Panc1 (cell line): ENCODE measurements at regions not wholly inside any gene's neighbourhood (a gene's known extent, or its start where the extent isn't known, plus 50 kb on each side); places are given as distances from the start of the nearest gene placed in this dataset.

Source experiments
- ATAC-seq: fragments of 200-7000 bp; cut with Tn5 transposase; 2 replicates; pipeline ENCODE4 v1.9.1; 2020; ENCODE audit warnings: mild to moderate bottlenecking, moderate library complexity
- BruUV-seq: library from RNA; stranded (reverse); fragments of 400-500 nt; replicated peaks from 2 replicates; lab custom pipeline; 2021; lab: Mats Ljungman, UMichigan
- CTCF ChIA-PET: fragments of 300-600 bp; sonication (Branson Sonifier 250); formaldehyde crosslinking; loops from one replicate; lab custom pipeline; 2022; ENCODE audit warnings: antibody characterized with exemption; lab: Charles Lee
- POLR2A ChIA-PET: fragments of 300-600 bp; sonication (Branson Sonifier 250); formaldehyde crosslinking; loops from one replicate; lab custom pipeline; 2022; ENCODE audit warnings: antibody characterized with exemption; lab: Charles Lee
- DNase-seq: peaks from one replicate; pipeline ENCODE4 v3.0.0-alpha.2; 2010; ENCODE audit warnings: low read depth, low spot score
- H3K27ac ChIP-seq: 2 replicates; pipeline ENCODE4 v1.5.1; 2011; ENCODE audit warnings: mild to moderate bottlenecking, low read length, inconsistent platforms
- H3K27me3 ChIP-seq: fragments of 200-500 bp; sonication (Bioruptor generic); 2 replicates; pipeline ENCODE4 v1.6.0; 2014; ENCODE audit warnings: low read length, inconsistent platforms; ENCODE audit not compliant: control insufficient read depth, insufficient read depth
- H3K36me3 ChIP-seq: fragments of 200-500 bp; sonication (Bioruptor generic); 2 replicates; pipeline ENCODE4 v1.5.1; 2014; ENCODE audit warnings: inconsistent platforms, mild to moderate bottlenecking, low read length, moderate library complexity; ENCODE audit not compliant: control insufficient read depth, insufficient read depth
- H3K4me1 ChIP-seq: 2 replicates; pipeline ENCODE4 v1.5.1; 2011; ENCODE audit warnings: inconsistent platforms, mild to moderate bottlenecking, low read length, moderate library complexity; ENCODE audit not compliant: control insufficient read depth, insufficient read depth
- H3K4me3 ChIP-seq, 2 experiments: 2 replicates each; pipeline ENCODE4 v1.5.1; 2011 to 2012; ENCODE audit warnings: low read depth in 2 of 2, low read length in 2 of 2, mild to moderate bottlenecking in 2 of 2, inconsistent platforms in 1 of 2, moderate library complexity in 1 of 2
- H3K9me3 ChIP-seq: fragments of 200-500 bp; sonication (Bioruptor generic); 2 replicates; pipeline ENCODE4 v1.5.1; 2014; ENCODE audit warnings: low read depth, mild to moderate bottlenecking, inconsistent platforms, low read length, moderate library complexity; ENCODE audit not compliant: control insufficient read depth, insufficient read depth
- POLR2AphosphoS5 ChIP-seq: IDR thresholded peaks from 2 replicates; pipeline ENCODE4 v1.6.1; 2012; ENCODE audit warnings: mild to moderate bottlenecking, low read depth, low read length, moderate library complexity
- REST ChIP-seq, 2 experiments: IDR thresholded peaks; 2 replicates each; pipeline ENCODE4 v1.6.1; 2011 to 2012; ENCODE audit warnings: low read depth in 2 of 2, control low read depth in 1 of 2, low read length in 1 of 2, mild to moderate bottlenecking in 1 of 2, moderate library complexity in 1 of 2; ENCODE audit not compliant: insufficient read depth in 1 of 2
- SIN3A ChIP-seq: IDR thresholded peaks from 2 replicates; pipeline ENCODE4 v1.6.1; 2012; ENCODE audit warnings: low read depth, mild to moderate bottlenecking, low read length, moderate library complexity, borderline replicate concordance; ENCODE audit not compliant: insufficient read depth
- TCF7L2 ChIP-seq: IDR thresholded peaks from 2 replicates; pipeline ENCODE4 v1.6.1; 2011; ENCODE audit warnings: mild to moderate bottlenecking, low read depth, low read length, inconsistent platforms
- in situ Hi-C: cut with HindIII; loops from 2 replicates; pipeline ENCODE4 v1.10.0; 2016; ENCODE audit warnings: low sequenced_read_pairs, low pct_unique_long_range_greater_than_20kb
- intact Hi-C: fragments of 100-400 bp; cut with micrococcal nuclease; formaldehyde crosslinking; loops from one replicate; pipeline ENCODE4 v1.10.0; 2022; ENCODE audit not compliant: unreplicated experiment
- TF ChIP-seq, protein P1 (sequence below): fragments of 450-650 bp; IDR thresholded peaks from 2 replicates; pipeline ENCODE4 v1.5.1; 2017; ENCODE audit warnings: mild to moderate bottlenecking

- no peaks in the 10 kb centered on the region for H3K36me3 ChIP-seq
- ChIA-PET CTCF (no interaction called here), POLR2A (no interaction called here)
- no peak for DNase-seq
- in situ Hi-C loops, result no loop called here
- ATAC-seq, result no peak
- no peaks in the 10 kb centered on the region for H3K27me3 ChIP-seq
- no peaks in the 10 kb centered on the region for H3K9me3 ChIP-seq
- H3K27ac ChIP-seq, result no peak overlapping the region
- TF ChIP-seq REST (IDR thresholded peaks at IDR 0.05; ENCODE audit: insufficient read depth in 1 of 2, low read depth in 2 of 2, low read length in 1 of 2), result no peak
- TF ChIP-seq TCF7L2, result no peak
- TF ChIP-seq, protein P1, sequence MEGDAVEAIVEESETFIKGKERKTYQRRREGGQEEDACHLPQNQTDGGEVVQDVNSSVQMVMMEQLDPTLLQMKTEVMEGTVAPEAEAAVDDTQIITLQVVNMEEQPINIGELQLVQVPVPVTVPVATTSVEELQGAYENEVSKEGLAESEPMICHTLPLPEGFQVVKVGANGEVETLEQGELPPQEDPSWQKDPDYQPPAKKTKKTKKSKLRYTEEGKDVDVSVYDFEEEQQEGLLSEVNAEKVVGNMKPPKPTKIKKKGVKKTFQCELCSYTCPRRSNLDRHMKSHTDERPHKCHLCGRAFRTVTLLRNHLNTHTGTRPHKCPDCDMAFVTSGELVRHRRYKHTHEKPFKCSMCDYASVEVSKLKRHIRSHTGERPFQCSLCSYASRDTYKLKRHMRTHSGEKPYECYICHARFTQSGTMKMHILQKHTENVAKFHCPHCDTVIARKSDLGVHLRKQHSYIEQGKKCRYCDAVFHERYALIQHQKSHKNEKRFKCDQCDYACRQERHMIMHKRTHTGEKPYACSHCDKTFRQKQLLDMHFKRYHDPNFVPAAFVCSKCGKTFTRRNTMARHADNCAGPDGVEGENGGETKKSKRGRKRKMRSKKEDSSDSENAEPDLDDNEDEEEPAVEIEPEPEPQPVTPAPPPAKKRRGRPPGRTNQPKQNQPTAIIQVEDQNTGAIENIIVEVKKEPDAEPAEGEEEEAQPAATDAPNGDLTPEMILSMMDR, result peak; percentile 16; the same call in 1 of the 2 replicates
- TF ChIP-seq POLR2AphosphoS5, result no peak
- H3K4me3 ChIP-seq, result no peak overlapping the region
- H3K4me1 ChIP-seq, result no peaks in the 10 kb centered on the region
- BruUV-seq, result no TSS peak
- intact Hi-C loops, result no loop called here
Measured at GRCh38 chr4:59161249-59161648, 2038.9 kb upstream of the ADGRL3 start.

DNA sequence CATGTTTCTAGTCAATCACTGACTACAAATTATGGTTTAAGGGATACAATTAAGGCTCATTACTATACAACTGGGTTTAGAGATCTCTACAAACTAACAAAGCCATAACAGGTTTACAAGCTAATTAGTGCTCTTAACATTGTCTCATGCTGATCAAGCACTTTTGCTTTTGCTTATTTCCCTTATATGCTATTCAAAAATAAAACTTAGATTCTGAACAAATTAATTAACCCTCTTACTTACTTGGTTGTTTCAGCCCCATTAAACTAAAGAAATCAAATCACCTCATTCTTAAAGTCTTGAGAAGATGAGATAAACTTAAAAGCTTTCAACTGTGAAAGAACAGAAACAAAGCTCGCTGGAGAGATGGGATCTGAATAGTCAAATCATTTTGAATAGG is 2024.5 kb upstream of the ADGRL3 start:
- Histone ChIP-seq H3K4me3 (no peak overlapping the region), H3K9me3 (no peaks in the 10 kb centered on the region), H3K27me3 (no peaks in the 10 kb centered on the region), H3K4me1 (no peaks in the 10 kb centered on the region), H3K27ac (no peak overlapping the region), H3K36me3 (no peaks in the 10 kb centered on the region)
- in situ Hi-C loops, result no loop called here
- ATAC-seq, result no peak
- DNase-seq, result no peak
- CTCF ChIA-PET, result no interaction called here
- no peak for TF ChIP-seq SIN3A
- TF ChIP-seq, protein P1, result no peak
- no peak for TF ChIP-seq REST (IDR thresholded peaks at IDR 0.05; ENCODE audit: insufficient read depth in 1 of 2, low read depth in 2 of 2, low read length in 1 of 2)
- TF ChIP-seq POLR2AphosphoS5, result no peak
- TF ChIP-seq TCF7L2, result no peak
- no TSS peak for BruUV-seq
- intact Hi-C loops, result no loop called here
- POLR2A ChIA-PET, result no interaction called here
